H9 (cell line): ENCODE measurements at regions not wholly inside any gene's neighbourhood (a gene's known extent, or its start where the extent isn't known, plus 50 kb on each side); places are given as distances from the start of the nearest gene placed in this dataset.

Source experiments
- DNase-seq: peaks from one replicate; pipeline ENCODE4 v3.0.0-alpha.2; 2017
- H2AFZ ChIP-seq: one replicate; pipeline ENCODE4 v1.6.1; 2013; ENCODE audit warnings: mild to moderate bottlenecking, low read length, control low read depth, moderate library complexity
- H2AK5ac ChIP-seq: 2 replicates; pipeline ENCODE4 v1.6.1; 2013; ENCODE audit warnings: low read length, control low read depth, mixed read lengths; ENCODE audit not compliant: insufficient read length
- H2BK120ac ChIP-seq: one replicate; pipeline ENCODE4 v1.6.1; 2013; ENCODE audit warnings: low read depth, mild to moderate bottlenecking, low read length, control low read depth, inconsistent platforms; ENCODE audit not compliant: poor library complexity, severe bottlenecking
- H2BK12ac ChIP-seq: 2 replicates; pipeline ENCODE4 v1.6.1; 2013; ENCODE audit warnings: low read length, control low read depth, mixed read lengths, low read depth; ENCODE audit not compliant: insufficient read length
- H2BK15ac ChIP-seq: 2 replicates; pipeline ENCODE4 v1.6.1; 2013; ENCODE audit warnings: low read depth, low read length, control low read depth
- H2BK20ac ChIP-seq: one replicate; pipeline ENCODE4 v1.6.1; 2013; ENCODE audit warnings: low read depth, mild to moderate bottlenecking, low read length, control low read depth, inconsistent platforms; ENCODE audit not compliant: poor library complexity, severe bottlenecking
- H2BK5ac ChIP-seq: 2 replicates; pipeline ENCODE4 v1.6.1; 2013; ENCODE audit warnings: low read length, control low read depth, mixed read lengths; ENCODE audit not compliant: insufficient read length
- H3K14ac ChIP-seq: 2 replicates; pipeline ENCODE4 v1.6.1; 2013; ENCODE audit warnings: low read length, control low read depth; ENCODE audit not compliant: insufficient read depth
- H3K18ac ChIP-seq: 2 replicates; pipeline ENCODE4 v1.6.1; 2013; ENCODE audit warnings: low read depth, mild to moderate bottlenecking, mixed read lengths, low read length, control low read depth; ENCODE audit not compliant: insufficient read length
- H3K23ac ChIP-seq: 2 replicates; pipeline ENCODE4 v1.6.1; 2013; ENCODE audit warnings: low read length, control low read depth, mixed read lengths, low read depth; ENCODE audit not compliant: insufficient read length
- H3K23me2 ChIP-seq: 2 replicates; pipeline ENCODE4 v1.6.1; 2013; ENCODE audit warnings: low read depth, mild to moderate bottlenecking, mixed read lengths, low read length, control low read depth; ENCODE audit not compliant: insufficient read length, poor library complexity, severe bottlenecking
- H3K27ac ChIP-seq: 2 replicates; pipeline ENCODE4 v1.5.1; 2013; ENCODE audit warnings: low read length, control low read depth, mixed read lengths, low read depth; ENCODE audit not compliant: insufficient read length
- H3K27me3 ChIP-seq: 2 replicates; pipeline ENCODE4 v1.6.1; 2013; ENCODE audit warnings: low read length, control low read depth, inconsistent platforms; ENCODE audit not compliant: insufficient read depth
- H3K4ac ChIP-seq: 2 replicates; pipeline ENCODE4 v1.6.1; 2013; ENCODE audit warnings: low read depth, mild to moderate bottlenecking, control low read depth, inconsistent platforms, low read length, moderate library complexity
- H3K4me1 ChIP-seq: 2 replicates; pipeline ENCODE4 v1.6.1; 2013; ENCODE audit warnings: low read length, control low read depth, inconsistent platforms; ENCODE audit not compliant: insufficient read depth
- H3K4me2 ChIP-seq: 2 replicates; pipeline ENCODE4 v1.6.1; 2013; ENCODE audit warnings: low read length, control low read depth, mixed read lengths; ENCODE audit not compliant: insufficient read length, insufficient read depth
- H3K56ac ChIP-seq: 2 replicates; pipeline ENCODE4 v1.6.1; 2013; ENCODE audit warnings: low read depth, mild to moderate bottlenecking, mixed read lengths, low read length, control low read depth; ENCODE audit not compliant: insufficient read length
- H3K79me1 ChIP-seq: 2 replicates; pipeline ENCODE4 v1.6.1; 2013; ENCODE audit warnings: low read depth, mild to moderate bottlenecking, moderate library complexity, low read length, control low read depth, inconsistent platforms; ENCODE audit not compliant: insufficient read depth, poor library complexity, severe bottlenecking
- H3K79me2 ChIP-seq: 2 replicates; pipeline ENCODE4 v1.6.1; 2013; ENCODE audit warnings: low read length, control low read depth, inconsistent platforms; ENCODE audit not compliant: insufficient read depth
- H3K9ac ChIP-seq: 2 replicates; pipeline ENCODE4 v1.6.1; 2013; ENCODE audit warnings: low read length, control low read depth, mixed read lengths; ENCODE audit not compliant: insufficient read length; ENCODE audit errors: extremely low read depth
- H3K9me3 ChIP-seq: one replicate; pipeline ENCODE4 v1.6.1; 2013; ENCODE audit warnings: low read depth, low read length, inconsistent platforms; ENCODE audit not compliant: control insufficient read depth
- H3T11ph ChIP-seq: one replicate; pipeline ENCODE4 v1.6.1; 2013; ENCODE audit warnings: mild to moderate bottlenecking, low read length, control low read depth, inconsistent platforms
- H4K20me1 ChIP-seq: one replicate; pipeline ENCODE4 v1.6.1; 2013; ENCODE audit not compliant: control insufficient read depth, insufficient read length, insufficient read depth
- H4K5ac ChIP-seq: 2 replicates; pipeline ENCODE4 v1.6.1; 2013; ENCODE audit warnings: low read depth, mild to moderate bottlenecking, mixed read lengths, low read length, control low read depth; ENCODE audit not compliant: insufficient read length
- H4K8ac ChIP-seq: replicated peaks from 2 replicates; pipeline ENCODE4 v1.6.1; 2013; ENCODE audit warnings: low read length, control low read depth, mixed read lengths, low read depth; ENCODE audit not compliant: insufficient read length
- H4K91ac ChIP-seq: 2 replicates; pipeline ENCODE4 v1.6.1; 2013; ENCODE audit warnings: low read depth, mild to moderate bottlenecking, moderate library complexity, mixed read lengths, low read length, control low read depth; ENCODE audit not compliant: insufficient read length
- H3K27ac Mint-ChIP-seq, 3 experiments: 2 replicates in 2 of 3; 3 replicates in 1 of 3; pipeline ENCODE4 v1.8.0; 2020 to 2021; ENCODE audit warnings: mixed read lengths in 3 of 3, mild to moderate bottlenecking in 1 of 3, moderate library complexity in 1 of 3
- H3K27me3 Mint-ChIP-seq: 2 replicates; pipeline ENCODE4 v1.8.0; 2021; ENCODE audit warnings: low read depth, mild to moderate bottlenecking, moderate library complexity, mixed read lengths
- H3K36me3 Mint-ChIP-seq, 3 experiments: 2 replicates in 2 of 3; 3 replicates in 1 of 3; pipeline ENCODE4 v1.8.0; 2020 to 2021; ENCODE audit warnings: low read depth in 3 of 3, mixed read lengths in 3 of 3; ENCODE audit not compliant: insufficient read depth in 1 of 3
- H3K4me1 Mint-ChIP-seq, 2 experiments: 2 replicates each; pipeline ENCODE4 v1.8.0; 2020; ENCODE audit warnings: mixed read lengths in 2 of 2
- H3K4me3 Mint-ChIP-seq, 2 experiments: 2 replicates in 1 of 2; 3 replicates in 1 of 2; pipeline ENCODE4 v1.8.0; 2020 to 2021; ENCODE audit warnings: mild to moderate bottlenecking in 2 of 2, mixed read lengths in 2 of 2, moderate library complexity in 1 of 2
- H3K9me3 Mint-ChIP-seq, 2 experiments: 2 replicates in 1 of 2; 3 replicates in 1 of 2; pipeline ENCODE4 v1.8.0; 2020; ENCODE audit warnings: mild to moderate bottlenecking in 2 of 2, mixed read lengths in 2 of 2, moderate library complexity in 1 of 2
- CTCF ChIP-seq: fragments of 200-600 bp; sonication (generic); conservative IDR thresholded peaks from 3 replicates; pipeline ENCODE4 v1.8.0; 2021; ENCODE audit warnings: antibody characterized with exemption, mild to moderate bottlenecking
- WGBS: extraction: QIAGEN DNeasy Blood & Tissue Kit; methylation state at CpG from one replicate; pipeline ENCODE4 v1.1.7; 2013; ENCODE audit warnings: missing lambda C conversion rate, low lambda C conversion rate, mixed read lengths; ENCODE audit not compliant: insufficient read length; ENCODE audit errors: extremely low coverage; 5-methylcytosine and 5-hydroxymethylcytosine counted together

GRCh38 chr5:126251024-126251423 is 172.2 kb upstream of the GRAMD2B start:
- Histone ChIP-seq H3K56ac (no peak overlapping the region), H4K8ac (no peak overlapping the region), H2BK12ac (no peak overlapping the region), H2BK20ac (no peak overlapping the region), H2BK5ac (no peak overlapping the region), H3K14ac (no peak overlapping the region), H2BK15ac (no peak overlapping the region), H3K18ac (no peak overlapping the region), H3K27ac (no peak overlapping the region), H3K4me2 (no peak overlapping the region), H3K4me1 (no peaks in the 10 kb centered on the region), H3K79me2 (no peaks in the 10 kb centered on the region), H3K27me3 (no peaks in the 10 kb centered on the region), H3K9ac (no peak overlapping the region), H3K79me1 (no peaks in the 10 kb centered on the region), H3K4ac (no peak overlapping the region), H2BK120ac (no peak overlapping the region), H2AFZ (no peak overlapping the region), H2AK5ac (no peak overlapping the region), H3K9me3 (no peaks in the 10 kb centered on the region), H4K20me1 (no peaks in the 10 kb centered on the region), H4K5ac (no peak overlapping the region), H4K91ac (no peak overlapping the region), H3T11ph (no peak overlapping the region), H3K23me2 (no peaks in the 10 kb centered on the region), H3K23ac (no peak overlapping the region)
- Mint-ChIP-seq H3K27ac (no peak overlapping the region), H3K4me1 (no peaks in the 10 kb centered on the region), H3K9me3 (no peaks in the 10 kb centered on the region), H3K27me3 (0 out of 2 replicates have a peak, but pooled peaks cover 1% of the 10 kb centered on the region), H3K4me3 (no peak overlapping the region), H3K36me3 (no peaks in the 10 kb centered on the region)
- TF ChIP-seq CTCF, result no peak
- no peak for DNase-seq
- no CpG with 5 or more reads among the region's 3 CpGs for WGBS
